ENCODE measurements at regions not wholly inside any gene's neighbourhood (a gene's known extent, or its start where the extent isn't known, plus 50 kb on each side); places are given as distances from the start of the nearest gene placed in this dataset.
"Not testable (repeated sequence)": the region's sequence is repeated elsewhere in the genome, so short reads cannot be mapped to it uniquely, and the experiment has no call there.

DNA sequence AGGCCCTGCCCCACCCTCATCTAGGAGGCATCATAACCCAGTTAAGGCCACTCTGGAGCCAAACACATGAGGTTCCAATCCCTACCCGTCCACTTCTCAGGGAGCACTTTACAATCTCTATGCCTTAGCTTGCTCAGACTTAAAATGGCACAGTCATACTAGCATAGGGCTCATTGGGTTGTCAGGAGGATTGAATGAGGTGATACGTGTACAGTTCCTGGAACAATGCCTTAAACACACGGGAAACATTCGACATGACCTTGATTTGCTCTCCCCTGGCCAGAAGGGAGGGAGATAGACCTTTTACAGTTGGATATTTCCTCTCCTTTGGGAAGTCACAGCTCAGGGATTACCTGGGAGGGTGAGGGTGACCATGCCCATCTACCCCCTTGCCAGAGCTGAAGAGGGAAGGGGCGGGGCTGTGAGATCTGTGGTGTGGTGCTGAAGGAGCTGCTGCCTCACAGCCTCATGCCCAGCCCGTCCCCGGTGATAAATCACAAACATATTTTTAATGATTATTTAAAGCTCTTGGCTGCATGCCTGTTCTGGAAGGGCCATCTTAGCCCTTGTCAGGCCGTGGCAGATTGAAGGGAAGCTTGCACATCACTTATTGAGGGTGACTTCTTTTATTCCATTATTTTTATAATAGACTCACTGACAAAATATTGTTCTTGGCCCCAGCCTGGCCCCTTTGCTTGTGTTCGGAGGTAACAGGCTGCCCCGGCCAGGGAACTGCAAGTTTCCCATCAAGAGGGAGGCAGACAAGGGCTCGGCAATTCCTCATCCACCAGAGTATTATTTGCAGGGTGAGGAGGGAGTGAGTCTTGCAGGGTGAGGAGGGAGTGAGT is 83.4 kb downstream of the FOXD2 start:
- DNase-seq (ENCODE audit: low read depth, low spot score): no peak
- H3K4me3 ChIP-seq (ENCODE audit: low read length): no peak overlapping the region

DNA sequence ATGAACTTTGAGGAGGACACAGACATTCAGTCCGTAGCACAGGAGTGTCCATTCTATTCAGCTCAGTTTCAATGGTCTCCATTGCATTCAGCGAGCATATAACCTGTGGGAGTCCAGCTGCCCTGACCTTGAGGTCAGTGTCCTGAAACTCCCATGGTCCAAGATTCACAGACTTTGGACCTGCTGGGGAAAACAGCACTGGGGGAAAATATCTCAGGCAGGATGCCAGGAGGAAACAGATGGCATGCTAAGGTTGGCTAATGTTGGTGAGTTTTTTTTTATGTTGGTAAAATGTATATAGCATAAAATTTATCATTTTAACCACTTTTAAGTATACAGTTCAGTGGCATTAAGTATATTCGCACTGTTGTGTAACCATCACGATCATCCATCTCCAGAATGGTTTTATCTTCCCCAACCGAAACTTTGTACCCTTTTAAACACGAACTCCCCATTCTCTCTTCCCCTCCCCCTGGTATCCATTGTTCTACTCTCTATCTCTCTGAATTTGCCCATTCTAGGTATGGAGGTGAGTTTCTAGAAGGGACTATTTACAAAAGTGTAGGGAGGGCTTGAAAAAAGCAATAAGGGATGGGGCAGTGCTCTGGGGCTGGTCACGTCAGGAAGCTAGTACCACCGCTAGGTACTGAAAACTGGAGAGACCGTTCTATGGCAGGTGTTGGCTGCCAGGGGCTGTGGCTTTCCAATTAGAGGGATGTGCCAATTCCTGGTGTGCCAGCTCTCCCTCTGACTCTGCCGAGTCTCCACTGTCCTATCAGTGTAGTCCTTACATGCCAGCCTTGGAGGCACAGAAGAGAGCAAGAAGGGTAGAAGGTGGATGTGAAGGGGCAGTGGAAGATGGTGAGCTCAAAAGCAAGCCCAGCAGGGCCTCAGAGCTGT is 85.3 kb downstream of the FOXD2 start:
- no peak overlapping the region for H3K4me3 ChIP-seq (ENCODE audit: low read length)
- no peak for DNase-seq (ENCODE audit: low read depth, low spot score)

DNA sequence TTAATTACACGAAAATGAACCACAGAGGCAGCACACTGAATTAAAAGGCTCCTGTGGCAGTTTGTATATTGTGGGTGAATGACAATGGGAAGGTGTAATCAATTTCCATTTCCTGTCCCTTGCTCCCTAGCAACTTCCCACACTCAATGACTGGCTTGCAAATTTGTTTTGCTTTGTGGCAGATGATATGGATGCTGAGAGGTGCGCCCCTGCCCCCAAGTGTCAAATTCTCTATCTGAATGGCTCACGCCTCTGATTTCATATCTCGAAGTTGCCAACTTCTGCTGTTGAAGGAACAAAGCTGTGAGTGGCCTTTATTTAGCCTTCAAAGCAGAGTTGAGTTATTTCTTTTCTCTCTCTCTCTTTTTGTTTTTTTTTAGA is 86.0 kb downstream of the FOXD2 start:
- DNase-seq (ENCODE audit: low read depth, low spot score): no peak

DNA sequence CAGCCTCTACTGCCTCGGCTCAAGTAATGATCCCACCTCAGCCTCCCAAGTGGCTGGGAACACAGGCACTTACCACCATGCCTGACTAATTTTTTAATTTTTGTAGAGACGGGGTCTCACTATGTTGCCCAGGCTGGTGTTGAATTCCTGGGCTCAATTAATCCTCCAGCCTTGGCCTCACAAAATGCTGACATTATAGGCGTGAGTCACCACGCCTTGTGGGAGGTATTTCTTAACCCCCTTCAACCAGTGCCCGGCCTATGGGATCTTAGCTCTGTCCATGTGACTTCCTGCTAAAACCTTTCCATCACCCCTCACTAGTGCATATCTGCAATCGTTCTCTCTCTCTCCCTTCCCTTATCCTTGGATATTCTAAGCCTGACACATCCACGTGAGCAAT is 86.4 kb downstream of the FOXD2 start:
- no peak overlapping the region for H3K4me3 ChIP-seq (ENCODE audit: low read length)
- DNase-seq (ENCODE audit: low read depth, low spot score): no peak

More for the DNA sequence above, 86.0 kb downstream of the FOXD2 start:
- no peak overlapping the region for H3K4me3 ChIP-seq (ENCODE audit: low read length)

DNA sequence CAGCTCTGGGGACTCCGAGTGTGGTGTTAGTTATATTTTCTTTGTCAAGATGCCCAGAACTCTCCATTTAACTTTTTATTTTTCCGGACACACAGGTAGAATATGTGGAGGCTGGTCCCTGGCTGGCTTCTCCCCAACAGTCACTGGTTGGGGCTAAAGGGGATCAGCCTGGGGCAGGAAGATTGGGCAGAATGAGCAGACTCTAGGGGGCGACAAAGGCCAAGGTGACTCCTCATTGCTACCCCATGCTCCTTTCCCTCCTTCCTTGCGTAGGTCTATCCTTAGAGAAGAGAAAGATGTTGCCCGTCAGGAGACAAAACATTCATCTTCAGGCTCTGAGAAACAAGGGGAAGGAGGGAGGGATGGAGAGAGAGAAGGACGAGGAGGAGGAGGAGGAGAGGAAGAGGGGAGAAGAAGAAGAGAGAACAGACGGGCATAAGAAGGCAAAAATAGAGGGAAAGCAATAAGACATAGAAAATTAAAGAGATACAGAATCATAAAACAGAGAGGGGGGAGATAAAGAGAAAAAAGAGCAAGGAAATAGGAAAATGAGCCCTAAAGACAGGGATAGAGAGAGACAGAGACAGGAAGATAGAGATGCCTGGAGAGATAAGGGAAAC is 89.9 kb downstream of the FOXD2 start:
- no peak for DNase-seq (ENCODE audit: low read depth, low spot score)
- H3K4me3 ChIP-seq (ENCODE audit: low read length): no peak overlapping the region

DNA sequence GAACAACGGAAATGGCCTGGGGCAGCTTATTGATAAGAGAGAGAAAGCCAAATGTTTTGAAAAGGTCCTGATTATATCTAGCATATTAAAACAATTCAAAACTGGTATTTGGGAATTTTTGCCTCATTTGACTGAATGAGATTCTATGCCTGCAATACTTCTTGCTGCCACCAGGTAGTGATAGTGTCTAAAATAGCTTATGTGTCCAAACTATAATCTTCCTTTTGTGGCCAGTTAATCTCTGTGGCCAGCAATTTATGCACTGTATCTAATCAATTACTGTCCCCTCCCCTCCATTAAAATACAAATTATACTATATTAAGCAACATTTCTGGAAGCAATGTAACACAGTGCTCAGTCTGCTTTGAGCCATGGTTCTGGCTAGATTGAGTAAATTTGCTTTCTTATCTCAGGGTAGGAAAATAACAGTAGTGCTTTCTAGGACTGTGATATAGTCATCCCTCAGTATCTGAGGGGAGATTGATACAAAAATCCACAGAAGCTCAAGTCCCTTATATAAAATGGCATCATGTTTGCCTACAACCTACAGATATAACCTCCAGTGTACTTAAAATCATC is 91.8 kb downstream of the FOXD2 start:
- DNase-seq (ENCODE audit: low read depth, low spot score): no peak
- H3K4me3 ChIP-seq (ENCODE audit: low read length): no peak overlapping the region

DNA sequence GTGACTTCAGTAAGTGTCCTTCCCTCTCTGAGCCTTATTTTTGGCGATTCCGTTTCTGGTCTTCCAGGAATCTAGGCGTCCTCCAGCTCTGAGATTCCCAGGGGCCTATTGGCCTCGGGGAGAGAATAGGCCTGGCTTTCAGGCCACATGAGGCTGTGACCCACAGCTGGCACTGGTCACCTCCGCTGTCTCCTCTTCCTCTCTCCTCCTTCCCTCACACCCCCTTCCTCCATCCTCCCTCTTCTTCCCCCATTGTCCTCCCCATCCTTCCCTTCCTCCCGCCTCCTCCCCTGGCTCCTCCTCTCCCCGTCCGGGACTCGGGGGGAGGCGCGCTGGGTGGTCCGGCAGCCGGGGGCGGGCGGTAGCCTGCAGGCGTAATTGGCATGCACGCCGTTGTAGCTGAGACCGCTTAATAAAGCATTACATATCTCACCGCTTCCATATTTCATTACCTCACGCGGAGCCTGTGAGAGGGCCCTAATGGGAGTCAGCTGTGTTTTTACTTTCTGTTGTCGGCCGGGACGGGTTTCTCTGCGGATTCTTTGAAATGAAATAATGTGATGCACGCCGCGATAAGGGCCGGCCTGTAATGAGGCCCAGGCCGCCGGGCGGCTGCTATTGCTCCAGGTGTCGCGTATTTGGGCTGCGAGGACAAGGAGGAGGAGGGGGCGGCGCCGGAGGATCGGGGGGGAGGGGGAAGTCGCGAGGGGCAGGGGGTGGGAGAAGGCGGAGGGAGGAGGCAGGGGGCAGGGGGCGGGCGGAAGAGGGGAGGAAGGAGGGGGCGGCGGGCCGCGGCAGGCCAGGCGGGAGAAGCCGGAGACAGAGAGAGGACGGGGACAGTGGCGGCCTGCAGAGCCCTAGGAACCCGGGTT is 95.3 kb downstream of the FOXD2 start:
- no peak overlapping the region; the same call in 1 of the 2 replicates for H3K4me3 ChIP-seq (ENCODE audit: low read length)
- no peak for DNase-seq (ENCODE audit: low read depth, low spot score)

DNA sequence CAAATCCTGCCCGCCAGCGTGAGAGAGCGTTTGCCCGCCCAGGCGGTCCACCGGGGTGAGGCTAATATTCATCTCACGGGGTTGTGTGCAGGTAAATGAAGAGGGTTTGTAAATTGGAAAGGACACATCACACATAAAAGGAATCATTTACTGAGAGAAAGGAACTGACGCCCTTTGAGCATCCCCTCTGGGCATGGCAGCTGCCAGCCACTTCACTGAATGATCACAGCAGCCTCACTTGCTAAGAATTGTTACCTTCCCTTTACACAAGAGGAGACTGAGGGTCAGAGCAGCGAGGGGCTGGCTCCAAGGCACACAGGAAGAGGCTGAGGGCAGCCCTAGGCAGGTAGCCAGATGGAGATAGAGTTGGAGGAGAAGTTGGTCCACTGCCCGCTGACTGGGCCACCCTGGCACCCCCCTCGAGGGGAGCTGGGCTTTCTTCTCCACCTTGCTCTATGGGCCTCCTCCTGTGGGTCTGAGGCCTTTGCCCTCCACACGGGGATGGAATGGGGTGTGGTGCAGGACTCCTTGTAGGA is 96.0 kb downstream of the FOXD2 start:
- no peak for DNase-seq (ENCODE audit: low read depth, low spot score)
- no peak overlapping the region for H3K4me3 ChIP-seq (ENCODE audit: low read length)

DNA sequence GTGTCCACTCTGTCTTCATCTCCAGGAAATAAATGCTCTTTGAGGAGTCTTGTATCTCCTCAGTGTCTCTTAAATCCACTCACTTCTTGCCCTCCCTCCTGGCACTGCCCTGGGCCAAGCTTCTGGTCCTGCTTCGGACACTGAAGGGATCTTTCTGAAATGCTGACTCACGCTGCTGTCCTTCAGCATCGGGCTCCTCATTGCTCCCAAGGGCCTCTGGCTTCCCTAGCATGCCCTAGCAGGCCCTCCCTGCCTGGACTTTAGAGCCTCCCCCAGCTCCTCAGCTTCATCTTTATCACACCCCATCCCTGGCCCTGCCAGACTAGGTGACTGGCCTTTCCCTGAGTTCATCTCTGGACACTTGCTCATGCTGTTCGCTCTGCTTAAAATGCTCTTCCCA is 96.6 kb downstream of the FOXD2 start:
- H3K4me3 ChIP-seq (ENCODE audit: low read length): no peak overlapping the region
- no peak for DNase-seq (ENCODE audit: low read depth, low spot score)

DNA sequence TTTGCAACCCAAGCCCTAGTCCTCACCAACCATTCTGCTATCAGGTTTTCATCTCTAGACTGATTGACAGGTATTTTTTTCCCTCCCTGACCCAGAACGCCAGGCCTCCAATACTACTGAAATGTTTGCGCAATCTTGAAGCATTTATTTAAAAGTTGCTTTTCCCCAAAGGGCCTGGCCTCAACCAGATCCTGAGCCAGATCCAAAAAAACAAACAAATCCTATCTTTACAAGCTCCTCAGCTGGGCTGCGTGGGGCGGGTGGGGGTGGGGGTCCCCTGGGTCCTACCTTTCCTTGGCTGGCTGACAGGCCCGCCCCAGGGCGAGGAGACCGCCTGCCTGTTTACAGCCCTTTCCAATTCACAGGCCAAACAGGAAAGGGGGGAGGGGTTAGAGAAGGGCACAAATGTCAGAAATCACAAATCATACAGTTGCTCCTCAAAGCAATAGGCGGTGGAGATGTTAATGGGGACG is 98.8 kb downstream of the FOXD2 start:
- DNase-seq (ENCODE audit: low read depth, low spot score): no peak
- H3K4me3 ChIP-seq (ENCODE audit: low read length): no peak overlapping the region

DNA sequence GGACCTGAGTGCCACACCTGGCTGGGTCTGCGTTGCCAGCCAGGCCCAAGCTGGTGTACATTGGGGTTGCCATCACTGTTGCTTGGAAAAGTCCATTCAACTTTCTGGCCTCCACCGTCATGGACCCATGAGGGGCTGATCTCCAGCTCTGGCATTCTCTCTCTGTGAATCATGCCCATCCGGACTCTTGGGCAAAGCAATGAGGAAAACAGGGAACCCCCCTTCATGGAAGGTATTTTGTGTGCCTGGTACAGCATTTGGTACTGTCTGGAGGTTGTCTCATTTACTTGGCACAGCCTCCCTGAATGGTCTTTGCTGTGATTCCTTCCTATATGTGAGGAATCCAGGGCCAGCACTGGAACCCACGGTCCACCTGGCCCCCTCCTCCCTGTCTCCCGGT is 99.4 kb downstream of the FOXD2 start:
- no peak for DNase-seq (ENCODE audit: low read depth, low spot score)
- H3K4me3 ChIP-seq (ENCODE audit: low read length): no peak overlapping the region

DNA sequence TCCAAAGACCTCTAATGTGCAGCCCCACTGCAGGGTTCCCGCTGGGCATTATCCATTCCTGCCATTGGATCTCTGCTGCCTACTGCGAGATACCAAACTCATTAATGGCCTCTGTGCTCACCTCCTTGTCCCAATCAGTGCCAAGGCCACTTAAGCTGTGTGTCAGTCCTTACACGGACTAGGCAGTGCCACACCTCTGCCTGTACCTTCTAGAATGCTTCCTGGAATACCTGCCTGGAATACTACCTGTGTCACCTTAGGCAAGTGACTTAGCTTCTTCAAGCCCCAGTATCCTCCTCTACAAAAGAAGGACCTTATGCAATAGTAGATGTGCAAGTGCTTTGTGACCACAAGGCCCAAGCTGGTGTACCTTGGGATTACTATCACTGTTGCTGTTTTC is 100.1 kb downstream of the FOXD2 start:
- H3K4me3 ChIP-seq (ENCODE audit: low read length): no peak overlapping the region
- DNase-seq (ENCODE audit: low read depth, low spot score): no peak

DNA sequence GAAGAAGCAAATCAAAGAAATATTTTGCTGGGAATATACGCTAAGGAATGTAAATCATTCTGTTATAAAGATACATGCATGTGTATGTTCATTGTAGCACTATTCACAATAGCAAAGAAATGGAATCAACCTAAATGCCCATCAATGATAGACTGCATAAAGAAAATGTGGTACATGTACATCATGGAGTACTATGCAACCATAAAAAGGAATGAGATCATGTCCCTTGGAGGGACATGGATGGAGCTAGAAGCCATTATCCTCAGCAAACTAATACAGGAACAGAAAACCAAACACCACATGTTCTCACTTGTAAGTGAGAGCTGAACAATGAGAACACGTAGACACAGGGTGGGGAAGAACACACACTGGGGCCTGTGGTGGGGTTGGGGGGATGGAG is 100.7 kb downstream of the FOXD2 start:
- H3K4me3 ChIP-seq (ENCODE audit: low read length); DNase-seq (ENCODE audit: low read depth, low spot score): not testable (repeated sequence)

DNA sequence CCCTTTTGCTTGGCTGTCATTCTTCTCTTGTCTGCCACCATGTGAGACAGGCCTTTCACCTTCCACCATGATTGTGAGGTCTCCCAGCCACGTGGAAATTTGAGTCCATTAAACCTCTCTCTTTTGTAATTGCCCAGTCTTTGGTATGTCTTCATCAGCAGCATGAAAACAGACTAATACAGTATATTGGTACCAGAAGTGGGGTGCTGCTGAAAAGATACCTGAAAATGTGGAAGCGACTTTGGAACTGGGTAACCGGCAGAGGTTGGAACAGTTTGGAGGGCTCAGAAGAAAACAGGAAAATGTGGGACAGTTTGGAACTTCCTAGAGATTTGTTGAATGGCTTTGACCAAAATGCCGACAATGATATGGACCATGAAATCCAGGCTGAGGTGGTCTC is 103.9 kb downstream of the FOXD2 start:
- DNase-seq (ENCODE audit: low read depth, low spot score); H3K4me3 ChIP-seq (ENCODE audit: low read length): not testable (repeated sequence)

DNA sequence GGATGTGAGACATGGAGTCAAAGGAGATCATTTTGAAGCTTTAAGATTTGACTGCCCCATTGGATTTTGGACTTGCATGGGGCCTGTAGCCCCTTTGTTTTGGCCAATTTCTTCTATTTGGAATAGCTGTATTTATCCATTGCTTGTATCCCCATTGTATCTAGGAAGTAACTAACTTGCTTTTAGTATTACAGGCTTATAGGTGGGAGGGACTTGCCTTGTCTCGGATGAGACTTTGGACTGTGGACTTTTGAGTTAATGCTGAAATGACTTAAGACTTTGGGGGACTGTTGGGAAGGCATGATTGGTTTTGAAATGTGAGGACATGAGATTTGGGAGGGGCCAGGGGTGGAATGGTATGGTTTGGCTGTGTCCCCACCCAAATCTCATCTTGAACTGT is 105.2 kb downstream of the FOXD2 start:
- DNase-seq (ENCODE audit: low read depth, low spot score); H3K4me3 ChIP-seq (ENCODE audit: low read length): not testable (repeated sequence)

DNA sequence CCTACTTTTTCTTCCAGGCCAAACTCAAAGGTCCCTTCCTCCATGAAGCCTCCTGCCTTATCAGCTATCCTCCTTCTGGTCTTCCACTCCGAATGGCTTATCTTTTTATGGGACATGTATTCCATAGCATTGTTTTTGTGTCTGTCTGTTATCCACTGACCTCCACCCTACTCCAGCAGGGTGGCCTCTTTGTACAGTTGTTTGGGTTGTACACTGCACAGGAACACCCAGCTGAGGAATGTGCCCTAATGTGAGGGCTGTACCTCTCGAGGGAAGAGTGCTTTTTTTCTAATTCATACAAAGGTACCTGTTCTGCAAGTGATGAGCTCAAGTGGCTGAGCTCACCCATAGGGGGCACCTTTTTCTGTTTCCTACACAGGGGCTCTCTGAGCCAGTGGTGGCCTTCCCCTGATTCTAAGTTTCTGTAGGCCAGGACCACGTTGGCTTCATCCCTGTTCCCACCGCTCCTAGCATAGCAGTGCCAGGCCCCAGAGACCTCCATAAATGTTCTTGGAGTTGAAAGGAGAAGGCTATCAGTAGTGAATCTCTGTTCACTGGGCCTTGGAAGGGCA is 108.2 kb downstream of the FOXD2 start:
- no peak for DNase-seq (ENCODE audit: low read depth, low spot score)
- no peak overlapping the region for H3K4me3 ChIP-seq (ENCODE audit: low read length)

DNA sequence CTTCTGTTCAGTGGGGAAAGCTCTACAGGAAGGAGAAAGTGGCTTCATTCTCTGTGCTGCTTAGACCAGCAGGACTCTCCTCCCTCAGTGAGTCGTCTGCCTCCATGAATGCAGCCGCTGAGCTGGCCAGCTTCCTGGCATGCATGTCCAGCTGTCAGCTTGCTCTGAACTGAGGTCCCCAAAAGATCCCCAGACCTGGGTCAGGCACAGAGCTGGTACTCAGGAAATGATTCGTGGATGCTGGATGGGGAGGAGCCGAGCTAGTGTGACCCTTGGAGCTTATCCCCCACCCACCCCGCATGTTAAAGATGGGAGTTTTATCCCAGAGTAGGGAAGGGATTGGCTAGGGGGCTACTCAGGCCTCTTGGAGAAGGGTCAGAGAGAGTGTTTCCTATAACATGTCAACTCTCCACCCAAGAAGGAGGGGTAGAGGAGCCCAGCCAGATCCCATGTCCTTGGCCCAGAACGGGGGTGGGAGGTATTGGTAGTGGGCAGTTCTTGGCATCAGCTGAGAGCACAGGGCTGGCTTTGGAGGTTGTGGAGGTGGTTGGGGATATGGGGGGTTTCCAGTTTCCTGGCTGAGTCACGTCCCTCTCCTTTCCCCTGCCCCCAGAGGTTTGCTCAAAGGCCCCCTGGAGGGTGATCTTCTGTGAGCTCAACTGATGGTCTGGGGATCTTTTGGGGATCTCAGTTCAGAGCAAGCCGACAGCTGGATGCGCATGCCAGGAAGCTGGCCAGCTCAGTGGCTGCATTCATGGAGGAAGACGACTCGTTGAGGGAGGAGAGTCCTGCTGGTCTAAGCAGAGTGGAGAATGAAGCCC is 110.1 kb downstream of the FOXD2 start:
- H3K4me3 ChIP-seq (ENCODE audit: low read length): no peak overlapping the region
- no peak for DNase-seq (ENCODE audit: low read depth, low spot score)
